ENCODE measurements at regions not wholly inside any gene's neighbourhood (a gene's known extent, or its start where the extent isn't known, plus 50 kb on each side); places are given as distances from the start of the nearest gene placed in this dataset.

GRCh38 chr16:86167061-86167460 is 268.1 kb downstream of the IRF8 start:
- no peaks in the 10 kb centered on the region for H3K27me3 ChIP-seq
- peaks cover 3 to 8% (median 7%) of the 10 kb centered on the region in 4 donors for H3K9me3 ChIP-seq
- TF ChIP-seq POLR2A (IDR thresholded peaks at IDR 0.05) (no peak), POLR2AphosphoS5 (IDR thresholded peaks at IDR 0.05) (peak in 2 of 4 donors; percentile 8 to 33)
- 76 to 79% methylated on average over 7 of the region's 7 CpGs for WGBS, 2 donors
- DNase-seq = peak; percentile 81
- H3K4me1 ChIP-seq = peaks cover 0 to 20% (median 14%) of the 10 kb centered on the region in 4 donors
- intact Hi-C loops (cut with DNase I) = no loop called here
- H3K4me3 ChIP-seq = no peak overlapping the region
- H3K27ac ChIP-seq = peak overlapping the region in 3 of 4 donors; percentile 54 to 67 (median 59)
- H3K36me3 ChIP-seq = no peaks in the 10 kb centered on the region

- Histone ChIP-seq H3K9me3 (peaks cover 0 to 5% (median 2%) of the 10 kb centered on the region in 4 donors), H3K27me3 (no peaks in the 10 kb centered on the region), H3K4me1 (peaks cover 0 to 20% (median 14%) of the 10 kb centered on the region in 4 donors), H3K27ac (peak overlapping the region in 1 of 4 donors; percentile 37), H3K36me3 (no peaks in the 10 kb centered on the region), H3K4me3 (no peak overlapping the region)
- TF ChIP-seq CTCF (IDR thresholded peaks at IDR 0.05) (no peak), EP300 (IDR thresholded peaks at IDR 0.05) (no peak), POLR2AphosphoS5 (IDR thresholded peaks at IDR 0.05) (no peak), POLR2A (IDR thresholded peaks at IDR 0.05) (no peak)
- 74 to 84% methylated on average over 5 of the region's 5 CpGs for WGBS, 2 donors
- intact Hi-C loops (cut with DNase I) = no loop called here
- DNase-seq = no peak
Observed at GRCh38 chr16:86170720-86171119, 271.8 kb downstream of the IRF8 start.

- TF ChIP-seq POLR2A (IDR thresholded peaks at IDR 0.05) (no peak), EP300 (IDR thresholded peaks at IDR 0.05) (no peak), POLR2AphosphoS5 (IDR thresholded peaks at IDR 0.05) (no peak), CTCF (IDR thresholded peaks at IDR 0.05) (no peak)
- Histone ChIP-seq H3K4me1 (peaks cover 0 to 20% (median 14%) of the 10 kb centered on the region in 4 donors), H3K27me3 (no peaks in the 10 kb centered on the region), H3K4me3 (no peak overlapping the region), H3K36me3 (no peaks in the 10 kb centered on the region), H3K27ac (peak overlapping the region in 1 of 4 donors; percentile 37), H3K9me3 (peaks cover 0 to 2% (median 0%) of the 10 kb centered on the region in 4 donors)
- intact Hi-C loops (cut with DNase I) = no loop called here
- 86 to 89% methylated on average over 5 of the region's 5 CpGs for WGBS, 2 donors
- no peak for DNase-seq
Observed at GRCh38 chr16:86171329-86171728, 272.4 kb downstream of the IRF8 start.

- Histone ChIP-seq H3K4me1 (peaks cover 0 to 7% (median 3%) of the 10 kb centered on the region in 4 donors), H3K4me3 (no peak overlapping the region), H3K27me3 (no peaks in the 10 kb centered on the region), H3K36me3 (no peaks in the 10 kb centered on the region), H3K9me3 (no peaks in the 10 kb centered on the region), H3K27ac (no peak overlapping the region)
- 85 to 89% methylated on average over 3 of the region's 3 CpGs for WGBS, 2 donors
- no peak for TF ChIP-seq POLR2A (IDR thresholded peaks at IDR 0.05)
- TF ChIP-seq EP300 (IDR thresholded peaks at IDR 0.05) = no peak
- no peak for TF ChIP-seq POLR2AphosphoS5 (IDR thresholded peaks at IDR 0.05)
- TF ChIP-seq CTCF (IDR thresholded peaks at IDR 0.05) = no peak
- DNase-seq = no peak
- intact Hi-C loops (cut with DNase I) = no loop called here
Observed at GRCh38 chr16:86175816-86176215, 276.9 kb downstream of the IRF8 start.

GRCh38 chr16:86176462-86176861 is 277.5 kb downstream of the IRF8 start:
- H3K9me3 ChIP-seq = no peaks in the 10 kb centered on the region
- TF ChIP-seq CTCF (IDR thresholded peaks at IDR 0.05) (no peak), POLR2AphosphoS5 (IDR thresholded peaks at IDR 0.05) (no peak), EP300 (IDR thresholded peaks at IDR 0.05) (no peak), POLR2A (IDR thresholded peaks at IDR 0.05) (no peak)
- no peak overlapping the region for H3K27ac ChIP-seq
- DNase-seq = no peak
- WGBS, 2 donors = 92 to 94% methylated on average over 3 of the region's 3 CpGs
- H3K4me3 ChIP-seq = no peak overlapping the region
- no peaks in the 10 kb centered on the region for H3K36me3 ChIP-seq
- peaks cover 0 to under 1% (median 0%) of the 10 kb centered on the region in 4 donors for H3K4me1 ChIP-seq
- intact Hi-C loops (cut with DNase I) = no loop called here
- H3K27me3 ChIP-seq = no peaks in the 10 kb centered on the region

Measured in sigmoid colon (tissue), 6 donors.